GM12872 (cell line): ENCODE measurements at regions not wholly inside any gene's neighbourhood (a gene's known extent, or its start where the extent isn't known, plus 50 kb on each side); places are given as distances from the start of the nearest gene placed in this dataset.

Experiments used
- CTCF ChIP-seq: IDR thresholded peaks from 3 replicates; pipeline ENCODE4 v1.5.1; 2011; ENCODE audit warnings: low read depth, mild to moderate bottlenecking, low read length, moderate library complexity; ENCODE audit not compliant: insufficient read depth

GRCh38 chr16:79946252-79946651, 345.7 kb upstream of the MAF start:
- TF ChIP-seq CTCF, result no peak

- TF ChIP-seq CTCF, result no peak
These were observed 343.2 kb upstream of the MAF start for GRCh38 chr16:79943736-79944135.

GRCh38 chr16:79938575-79938974, 338.0 kb upstream of the MAF start:
- TF ChIP-seq CTCF, result no peak

GRCh38 chr16:79933603-79934002, 333.1 kb upstream of the MAF start:
- no peak for TF ChIP-seq CTCF

GRCh38 chr16:79932572-79932971, 332.0 kb upstream of the MAF start:
- no peak for TF ChIP-seq CTCF

GRCh38 chr16:79931721-79932120, 331.2 kb upstream of the MAF start:
- no peak for TF ChIP-seq CTCF

- TF ChIP-seq CTCF, result no peak
These were observed 328.9 kb upstream of the MAF start for GRCh38 chr16:79929260-79929965.
